Activated CD8-positive, alpha-beta memory T cell treated with anti-CD3 and anti-CD28 coated beads, Interleukin-2, amount 10 ng/mL, durations not matched to agents 7 days and 5 days (primary cell): ENCODE measurements at regions not wholly inside any gene's neighbourhood (a gene's known extent, or its start where the extent isn't known, plus 50 kb on each side); places are given as distances from the start of the nearest gene placed in this dataset.
"Not testable (repeated sequence)": the region's sequence is repeated elsewhere in the genome, so short reads cannot be mapped to it uniquely, and the experiment has no call there.

Source experiments
- ATAC-seq: fragments of 150-1000 bp; cut with Tn5 transposase; one replicate; pipeline ENCODE4 v1.10.0; 2021; ENCODE audit warnings: moderate library complexity
- CTCF ChIA-PET: fragments of 350-600 bp; sonication (Branson Sonifier 250); formaldehyde crosslinking; loops from one replicate; lab custom pipeline; 2021; ENCODE audit warnings: antibody characterized with exemption; lab: Charles Lee
- DNase-seq: peaks from one replicate; pipeline ENCODE4 v3.0.0-alpha.2; 2020
- H3K27ac Mint-ChIP-seq: one replicate; pipeline ENCODE4 v1.8.0; 2021; ENCODE audit warnings: mild to moderate bottlenecking, mixed read lengths
- H3K27me3 Mint-ChIP-seq: one replicate; pipeline ENCODE4 v1.8.0; 2021; ENCODE audit warnings: mixed read lengths
- H3K36me3 Mint-ChIP-seq: one replicate; pipeline ENCODE4 v1.8.0; 2021; ENCODE audit warnings: mild to moderate bottlenecking, mixed read lengths
- H3K4me1 Mint-ChIP-seq: one replicate; pipeline ENCODE4 v1.8.0; 2021; ENCODE audit warnings: mixed read lengths
- H3K4me3 Mint-ChIP-seq: one replicate; pipeline ENCODE4 v1.8.0; 2021; ENCODE audit warnings: mild to moderate bottlenecking, moderate library complexity, mixed read lengths
- H3K9me3 Mint-ChIP-seq: one replicate; pipeline ENCODE4 v1.8.0; 2022; ENCODE audit warnings: low read depth, mixed read lengths

DNA sequence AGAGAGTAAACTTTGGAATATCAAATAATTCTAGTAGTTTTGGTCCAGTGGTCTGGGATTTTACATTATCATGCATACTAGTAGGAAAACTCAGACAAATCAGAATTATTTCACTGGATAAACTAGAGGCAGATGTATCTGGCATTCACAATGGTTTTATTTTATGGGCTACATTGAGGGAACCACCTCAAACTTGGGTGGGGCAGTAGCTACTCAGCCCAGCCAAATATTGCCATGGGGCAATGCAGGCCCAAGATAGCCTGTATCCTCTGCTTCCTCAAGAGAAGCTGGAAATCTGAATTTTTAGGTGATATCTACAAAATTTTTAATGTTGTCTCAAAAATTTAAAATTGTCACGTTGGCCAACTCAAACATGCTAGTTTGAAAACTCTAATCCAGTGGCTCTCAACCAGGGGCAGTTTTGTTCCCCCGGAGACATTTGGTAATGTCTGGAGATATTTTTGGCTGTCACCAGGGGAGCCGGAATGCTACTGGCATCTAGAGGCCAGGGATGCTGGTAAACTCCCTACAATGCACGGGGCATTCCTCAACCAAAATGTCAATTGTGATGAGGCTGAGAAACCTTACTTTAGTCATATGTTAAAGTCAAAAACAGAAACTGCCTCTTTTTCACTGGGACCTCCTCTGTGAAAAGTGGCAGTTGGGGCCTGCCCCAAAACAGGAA lies 172.8 kb upstream of the SPRED2 start:
- no peak overlapping the region for H3K27ac Mint-ChIP-seq
- CTCF ChIA-PET, result no interaction called here
- no peak overlapping the region for H3K4me3 Mint-ChIP-seq
- peaks cover 9% of the 10 kb centered on the region for H3K4me1 Mint-ChIP-seq
- H3K27me3 Mint-ChIP-seq, result peaks cover 11% of the 10 kb centered on the region
- no peaks in the 10 kb centered on the region for H3K36me3 Mint-ChIP-seq
- ATAC-seq (no peak), DNase-seq (no peak)
- H3K9me3 Mint-ChIP-seq, result no peaks in the 10 kb centered on the region

- H3K4me1 Mint-ChIP-seq, result peaks cover 9% of the 10 kb centered on the region
- no peak overlapping the region for H3K27ac Mint-ChIP-seq
- DNase-seq, result no peak
- no peak for ATAC-seq
- H3K9me3 Mint-ChIP-seq, result no peaks in the 10 kb centered on the region
- H3K27me3 Mint-ChIP-seq, result peaks cover 11% of the 10 kb centered on the region
- H3K4me3 Mint-ChIP-seq, result no peak overlapping the region
- H3K36me3 Mint-ChIP-seq, result no peaks in the 10 kb centered on the region
- CTCF ChIA-PET, result no interaction called here
Measured at GRCh38 chr2:65604246-65604645, 171.8 kb upstream of the SPRED2 start.

- CTCF ChIA-PET, result no interaction called here
Measured at GRCh38 chr2:65602603-65603235, 170.3 kb upstream of the SPRED2 start.

GRCh38 chr2:65600871-65601270 lies 168.5 kb upstream of the SPRED2 start:
- ATAC-seq, DNase-seq, H3K9me3 Mint-ChIP-seq, H3K4me1 Mint-ChIP-seq, H3K27ac Mint-ChIP-seq, H3K4me3 Mint-ChIP-seq, H3K27me3 Mint-ChIP-seq, H3K36me3 Mint-ChIP-seq, CTCF ChIA-PET: not testable (repeated sequence)

More at GRCh38 chr2:65602603-65603235, 170.3 kb upstream of the SPRED2 start:
- DNase-seq, result no peak
- Mint-ChIP-seq H3K9me3 (no peaks in the 10 kb centered on the region), H3K4me1 (peaks cover 9% of the 10 kb centered on the region), H3K4me3 (no peak overlapping the region), H3K36me3 (no peaks in the 10 kb centered on the region), H3K27me3 (peaks cover under 1% of the 10 kb centered on the region), H3K27ac (no peak overlapping the region)
- no peak for ATAC-seq

GRCh38 chr2:65600351-65600750 lies 168.0 kb upstream of the SPRED2 start:
- ATAC-seq, H3K4me1 Mint-ChIP-seq, H3K9me3 Mint-ChIP-seq, H3K4me3 Mint-ChIP-seq, H3K36me3 Mint-ChIP-seq, H3K27ac Mint-ChIP-seq, CTCF ChIA-PET, DNase-seq: not testable (repeated sequence)
- peaks cover 12% of the 10 kb centered on the region for H3K27me3 Mint-ChIP-seq

DNA sequence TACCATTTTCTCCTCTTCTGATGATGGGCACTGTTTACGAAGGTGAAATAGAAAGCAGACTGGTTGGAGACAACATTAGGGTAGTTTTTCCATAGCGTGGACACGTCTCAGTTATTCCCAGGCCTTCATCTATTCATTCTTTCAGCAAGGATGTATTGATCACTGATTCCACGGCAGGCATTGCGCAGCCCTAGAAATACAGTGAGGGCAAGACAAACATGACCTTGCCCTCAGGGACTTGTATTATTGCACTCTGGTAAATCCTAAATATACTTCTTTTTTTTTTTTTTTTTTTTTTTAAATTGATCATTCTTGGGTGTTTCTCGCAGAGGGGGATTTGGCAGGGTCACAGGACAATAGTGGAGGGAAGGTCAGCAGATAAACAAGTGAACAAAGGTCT lies 167.3 kb upstream of the SPRED2 start:
- DNase-seq, result no peak
- H3K27ac Mint-ChIP-seq, result no peak overlapping the region
- CTCF ChIA-PET, result no interaction called here
- H3K4me1 Mint-ChIP-seq, result no peaks in the 10 kb centered on the region
- peaks cover 12% of the 10 kb centered on the region for H3K27me3 Mint-ChIP-seq
- H3K36me3 Mint-ChIP-seq, result no peaks in the 10 kb centered on the region
- no peak for ATAC-seq
- H3K9me3 Mint-ChIP-seq, result no peaks in the 10 kb centered on the region
- H3K4me3 Mint-ChIP-seq, result no peak overlapping the region

GRCh38 chr2:65598996-65599395 lies 166.6 kb upstream of the SPRED2 start:
- CTCF ChIA-PET, result interaction anchor here (0.6 kb wide), 1 partner anchor 28 kb away, joined by 3 read pairs; no protein-coding TSS in a partner anchor
- no peak for DNase-seq
- no peak for ATAC-seq
- H3K9me3 Mint-ChIP-seq, result no peaks in the 10 kb centered on the region
- no peaks in the 10 kb centered on the region for H3K36me3 Mint-ChIP-seq
- no peaks in the 10 kb centered on the region for H3K4me1 Mint-ChIP-seq
- no peak overlapping the region for H3K4me3 Mint-ChIP-seq
- no peak overlapping the region for H3K27ac Mint-ChIP-seq
- peaks cover 14% of the 10 kb centered on the region for H3K27me3 Mint-ChIP-seq

GRCh38 chr2:65598264-65598663 lies 165.9 kb upstream of the SPRED2 start:
- Mint-ChIP-seq H3K36me3 (no peaks in the 10 kb centered on the region), H3K9me3 (no peaks in the 10 kb centered on the region), H3K27ac (no peak overlapping the region), H3K4me1 (no peaks in the 10 kb centered on the region), H3K27me3 (peaks cover 14% of the 10 kb centered on the region), H3K4me3 (no peak overlapping the region)
- DNase-seq (no peak), ATAC-seq (no peak)
- CTCF ChIA-PET, result no interaction called here

- Mint-ChIP-seq H3K9me3 (no peaks in the 10 kb centered on the region), H3K27me3 (peaks cover 14% of the 10 kb centered on the region), H3K27ac (no peak overlapping the region), H3K4me1 (no peaks in the 10 kb centered on the region), H3K4me3 (no peak overlapping the region), H3K36me3 (no peaks in the 10 kb centered on the region)
- ATAC-seq, result no peak
- DNase-seq, result no peak
- CTCF ChIA-PET, result no interaction called here
Measured at GRCh38 chr2:65595630-65596029, 163.2 kb upstream of the SPRED2 start.

- DNase-seq, result no peak
- no peaks in the 10 kb centered on the region for H3K36me3 Mint-ChIP-seq
- H3K9me3 Mint-ChIP-seq, result no peaks in the 10 kb centered on the region
- H3K27me3 Mint-ChIP-seq, result peaks cover 19% of the 10 kb centered on the region
- CTCF ChIA-PET, result no interaction called here
- H3K4me1 Mint-ChIP-seq, result no peaks in the 10 kb centered on the region
- ATAC-seq, result no peak
- H3K4me3 Mint-ChIP-seq, result no peak overlapping the region
- H3K27ac Mint-ChIP-seq, result no peak overlapping the region
Measured at GRCh38 chr2:65594150-65594549, 161.8 kb upstream of the SPRED2 start.

DNA sequence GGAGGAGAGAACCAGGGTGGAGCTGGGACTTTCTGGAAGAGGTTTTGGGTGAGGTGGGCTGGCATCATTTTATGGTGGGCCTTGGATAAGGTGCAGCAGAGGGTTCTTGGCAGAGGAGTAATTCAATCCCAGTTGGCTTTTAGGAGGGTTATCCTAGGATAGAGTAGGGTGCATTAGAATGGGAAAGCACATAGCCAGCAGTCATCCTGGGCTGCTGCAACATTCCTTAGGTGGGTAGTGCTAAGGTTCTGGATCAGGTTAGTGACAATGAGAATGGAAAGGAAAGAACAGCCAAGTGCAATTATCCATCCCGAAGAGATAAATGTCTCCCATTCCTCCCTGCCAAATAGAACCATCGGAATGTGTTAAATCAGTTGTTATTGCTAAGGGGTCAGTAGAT lies 157.3 kb upstream of the SPRED2 start:
- Mint-ChIP-seq H3K4me1 (no peaks in the 10 kb centered on the region), H3K36me3 (no peaks in the 10 kb centered on the region), H3K27me3 (peaks cover 11% of the 10 kb centered on the region), H3K27ac (no peak overlapping the region), H3K9me3 (no peaks in the 10 kb centered on the region), H3K4me3 (no peak overlapping the region)
- DNase-seq (no peak), ATAC-seq (no peak)
- CTCF ChIA-PET, result no interaction called here

- DNase-seq, result no peak
- CTCF ChIA-PET, result no interaction called here
- Mint-ChIP-seq H3K4me3 (no peak overlapping the region), H3K36me3 (no peaks in the 10 kb centered on the region), H3K27ac (no peak overlapping the region), H3K4me1 (no peaks in the 10 kb centered on the region), H3K27me3 (peaks cover 9% of the 10 kb centered on the region), H3K9me3 (no peaks in the 10 kb centered on the region)
- ATAC-seq, result no peak
Measured at GRCh38 chr2:65587779-65588178, 155.4 kb upstream of the SPRED2 start.

GRCh38 chr2:65586516-65586915 lies 154.1 kb upstream of the SPRED2 start:
- Mint-ChIP-seq H3K4me1 (no peaks in the 10 kb centered on the region), H3K27ac (no peak overlapping the region), H3K9me3 (no peaks in the 10 kb centered on the region), H3K36me3 (no peaks in the 10 kb centered on the region), H3K4me3 (no peak overlapping the region), H3K27me3 (peaks cover 12% of the 10 kb centered on the region)
- ATAC-seq, result no peak
- DNase-seq, result no peak
- CTCF ChIA-PET, result no interaction called here

- ATAC-seq (no peak), DNase-seq (no peak)
- CTCF ChIA-PET, result no interaction called here
- no peak overlapping the region for H3K4me3 Mint-ChIP-seq
- no peaks in the 10 kb centered on the region for H3K9me3 Mint-ChIP-seq
- no peak overlapping the region for H3K27ac Mint-ChIP-seq
- H3K36me3 Mint-ChIP-seq, result no peaks in the 10 kb centered on the region
- H3K27me3 Mint-ChIP-seq, result peaks cover 13% of the 10 kb centered on the region
- H3K4me1 Mint-ChIP-seq, result no peaks in the 10 kb centered on the region
Measured at GRCh38 chr2:65583061-65583460, 150.7 kb upstream of the SPRED2 start.
